GM12878 (cell line): ENCODE measurements at regions not wholly inside any gene's neighbourhood (a gene's known extent, or its start where the extent isn't known, plus 50 kb on each side); places are given as distances from the start of the nearest gene placed in this dataset.

Experiments
- ATAC-seq: fragments of 200-7000 bp; cut with Tn5 transposase; 3 replicates; pipeline ENCODE4 v1.9.1; 2020; ENCODE audit warnings: mild to moderate bottlenecking, moderate library complexity
- BruUV-seq: library from RNA; stranded (reverse); fragments of 400-500 nt; replicated peaks from 2 replicates; lab custom pipeline; 2021; lab: Mats Ljungman, UMichigan
- CTCF ChIA-PET: fragments of 300-600 bp; sonication (Branson Sonifier 250); formaldehyde crosslinking; extraction: SDS; loops from one replicate; lab custom pipeline; 2021; ENCODE audit warnings: inconsistent platforms; lab: Yijun Ruan, JAX
- POLR2A ChIA-PET: fragments of 350-600 bp; formaldehyde crosslinking; extraction: SDS; loops from one replicate; lab custom pipeline; 2021; ENCODE audit warnings: inconsistent platforms; lab: Charles Lee
- RAD21 ChIA-PET: fragments of 300-600 bp; sonication (Branson Sonifier 250); formaldehyde crosslinking; loops from one replicate; lab custom pipeline; 2023; ENCODE audit warnings: antibody characterized with exemption; ENCODE audit not compliant: unreplicated experiment; lab: Charles Lee
- SMC1A ChIA-PET: fragments of 300-600 bp; sonication (Branson Sonifier 250); formaldehyde crosslinking; loops from one replicate; lab custom pipeline; 2023; ENCODE audit not compliant: unreplicated experiment, uncharacterized antibody; lab: Charles Lee
- DNase-seq: peaks from one replicate; pipeline ENCODE4 v3.0.0-alpha.2; 2011; ENCODE audit warnings: low read depth, low spot score
- FAIRE-seq: peaks from 3 replicates; lab custom pipeline; 2011; peaks lifted over from hg19 to GRCh38; lab: Jason Lieb, UNC
- H2AFZ ChIP-seq: 2 replicates; pipeline ENCODE4 v1.6.0; 2011; ENCODE audit warnings: low read depth, low read length, control low read depth; ENCODE audit not compliant: control insufficient read depth
- H3K27ac ChIP-seq: 2 replicates; pipeline ENCODE4 v1.5.1; 2011; ENCODE audit warnings: control low read depth; ENCODE audit not compliant: control insufficient read depth, insufficient read depth
- H3K27me3 ChIP-seq, 2 experiments: replicated peaks in 1 of 2; 2 replicates each; pipeline versions ENCODE4 v1.6.0 to v1.6.1; 2011; ENCODE audit warnings: low read length in 1 of 2; ENCODE audit not compliant: control insufficient read depth in 2 of 2, insufficient read depth in 2 of 2
- H3K36me3 ChIP-seq, 2 experiments: 2 replicates each; pipeline ENCODE4 v1.5.1; 2011; ENCODE audit warnings: low read length in 1 of 2; ENCODE audit not compliant: control insufficient read depth in 2 of 2, insufficient read depth in 2 of 2
- H3K4me1 ChIP-seq: 2 replicates; pipeline ENCODE4 v1.6.1; 2011; ENCODE audit warnings: mild to moderate bottlenecking, low read length, moderate library complexity, mixed read lengths; ENCODE audit not compliant: control insufficient read depth, insufficient read depth
- H3K4me2 ChIP-seq: 2 replicates; pipeline ENCODE4 v1.6.0; 2011; ENCODE audit warnings: control low read depth; ENCODE audit not compliant: control insufficient read depth, insufficient read depth
- H3K4me3 ChIP-seq: fragments of 200-600 bp; sonication (generic); 2 replicates; pipeline ENCODE4 v1.5.1; 2016
- H3K79me2 ChIP-seq: 2 replicates; pipeline ENCODE4 v1.6.0; 2011; ENCODE audit warnings: low read length; ENCODE audit not compliant: control insufficient read depth, insufficient read depth
- H3K9ac ChIP-seq: 2 replicates; pipeline ENCODE4 v1.8.0; 2011; ENCODE audit warnings: low read length, control low read depth, mixed read lengths; ENCODE audit not compliant: control insufficient read depth, insufficient read depth
- H3K9me3 ChIP-seq: replicated peaks from 3 replicates; pipeline ENCODE4 v1.5.1; 2011; ENCODE audit warnings: mild to moderate bottlenecking, low read length; ENCODE audit not compliant: control insufficient read depth, insufficient read depth
- H4K20me1 ChIP-seq: 2 replicates; pipeline ENCODE4 v1.6.0; 2011; ENCODE audit not compliant: control insufficient read depth, insufficient read depth
- EZH2 ChIP-seq: IDR thresholded peaks from 2 replicates; pipeline ENCODE4 v1.6.1; 2012; ENCODE audit warnings: low read depth, mild to moderate bottlenecking, control low read depth, inconsistent platforms, low read length, borderline replicate concordance; ENCODE audit not compliant: control insufficient read depth
- NR2C1 ChIP-seq: fragments of 450-650 bp; IDR thresholded peaks from 2 replicates; pipeline ENCODE4 v1.6.1; 2017; ENCODE audit warnings: antibody characterized with exemption, mild to moderate bottlenecking, moderate library complexity
- RB1 ChIP-seq: fragments of 450-650 bp; formaldehyde crosslinking; IDR thresholded peaks from 2 replicates; pipeline ENCODE4 v1.6.1; 2017; ENCODE audit warnings: mild to moderate bottlenecking, borderline replicate concordance
- TARDBP ChIP-seq: IDR thresholded peaks from 2 replicates; pipeline ENCODE4 v1.6.1; 2016; ENCODE audit warnings: borderline replicate concordance
- WRNIP1 ChIP-seq: IDR thresholded peaks from 2 replicates; pipeline ENCODE4 v1.6.1; 2011; ENCODE audit warnings: low read depth, low read length, improper control_type of control experiment, borderline replicate concordance
- WGBS: methylation state at CpG from one replicate; pipeline ENCODE4 v1.1.6; 2016; ENCODE audit warnings: low lambda C conversion rate; ENCODE audit not compliant: insufficient replicate concordance, insufficient coverage; ENCODE audit errors: missing lambda C conversion rate; 5-methylcytosine and 5-hydroxymethylcytosine counted together
- in situ Hi-C: fragments of 300-500 bp; cut with MboI; formaldehyde crosslinking; loops from 9 replicates; pipeline ENCODE4 v1.14.3; 2018; ENCODE audit warnings: mixed read lengths
- intact Hi-C: fragments of 100-400 bp; cut with micrococcal nuclease; formaldehyde crosslinking; loops from one replicate; pipeline ENCODE4 v1.14.2; 2022; ENCODE audit not compliant: unreplicated experiment
- TF ChIP-seq, protein P1 (sequence below): fragments of 450-650 bp; IDR thresholded peaks from 2 replicates; pipeline ENCODE4 v1.6.1; 2017; ENCODE audit warnings: mild to moderate bottlenecking, moderate library complexity

DNA sequence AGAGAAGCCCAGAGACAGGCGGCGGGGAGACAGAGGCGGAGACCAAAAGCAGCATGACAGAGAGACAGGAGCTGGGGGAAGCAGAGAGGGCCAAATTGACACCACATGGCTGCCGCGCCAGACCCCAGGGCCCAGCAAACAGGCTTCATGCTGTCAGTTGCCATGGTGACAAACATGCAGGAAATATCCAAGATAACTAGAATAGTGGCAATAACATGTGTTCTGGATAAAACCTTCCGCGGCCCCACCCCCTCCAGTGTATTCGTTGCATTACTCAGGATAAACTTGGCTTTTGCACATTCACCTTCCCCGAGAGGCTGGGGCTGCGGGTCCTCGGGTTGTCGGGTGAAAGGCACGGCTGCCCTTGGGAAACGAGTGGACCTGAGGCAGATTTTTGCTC lies 49.9 kb upstream of the CDON start:
- Histone ChIP-seq H3K4me1 (peaks cover 5% of the 10 kb centered on the region), H3K4me2 (no peak overlapping the region)
- no peak for DNase-seq
- no TSS peak for BruUV-seq
- TF ChIP-seq, protein P1, sequence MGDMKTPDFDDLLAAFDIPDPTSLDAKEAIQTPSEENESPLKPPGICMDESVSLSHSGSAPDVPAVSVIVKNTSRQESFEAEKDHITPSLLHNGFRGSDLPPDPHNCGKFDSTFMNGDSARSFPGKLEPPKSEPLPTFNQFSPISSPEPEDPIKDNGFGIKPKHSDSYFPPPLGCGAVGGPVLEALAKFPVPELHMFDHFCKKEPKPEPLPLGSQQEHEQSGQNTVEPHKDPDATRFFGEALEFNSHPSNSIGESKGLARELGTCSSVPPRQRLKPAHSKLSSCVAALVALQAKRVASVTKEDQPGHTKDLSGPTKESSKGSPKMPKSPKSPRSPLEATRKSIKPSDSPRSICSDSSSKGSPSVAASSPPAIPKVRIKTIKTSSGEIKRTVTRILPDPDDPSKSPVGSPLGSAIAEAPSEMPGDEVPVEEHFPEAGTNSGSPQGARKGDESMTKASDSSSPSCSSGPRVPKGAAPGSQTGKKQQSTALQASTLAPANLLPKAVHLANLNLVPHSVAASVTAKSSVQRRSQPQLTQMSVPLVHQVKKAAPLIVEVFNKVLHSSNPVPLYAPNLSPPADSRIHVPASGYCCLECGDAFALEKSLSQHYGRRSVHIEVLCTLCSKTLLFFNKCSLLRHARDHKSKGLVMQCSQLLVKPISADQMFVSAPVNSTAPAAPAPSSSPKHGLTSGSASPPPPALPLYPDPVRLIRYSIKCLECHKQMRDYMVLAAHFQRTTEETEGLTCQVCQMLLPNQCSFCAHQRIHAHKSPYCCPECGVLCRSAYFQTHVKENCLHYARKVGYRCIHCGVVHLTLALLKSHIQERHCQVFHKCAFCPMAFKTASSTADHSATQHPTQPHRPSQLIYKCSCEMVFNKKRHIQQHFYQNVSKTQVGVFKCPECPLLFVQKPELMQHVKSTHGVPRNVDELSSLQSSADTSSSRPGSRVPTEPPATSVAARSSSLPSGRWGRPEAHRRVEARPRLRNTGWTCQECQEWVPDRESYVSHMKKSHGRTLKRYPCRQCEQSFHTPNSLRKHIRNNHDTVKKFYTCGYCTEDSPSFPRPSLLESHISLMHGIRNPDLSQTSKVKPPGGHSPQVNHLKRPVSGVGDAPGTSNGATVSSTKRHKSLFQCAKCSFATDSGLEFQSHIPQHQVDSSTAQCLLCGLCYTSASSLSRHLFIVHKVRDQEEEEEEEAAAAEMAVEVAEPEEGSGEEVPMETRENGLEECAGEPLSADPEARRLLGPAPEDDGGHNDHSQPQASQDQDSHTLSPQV = no peak
- no peak for TF ChIP-seq WRNIP1
- TF ChIP-seq TARDBP = no peak
- no peak for TF ChIP-seq RB1
- no peak for TF ChIP-seq NR2C1
- TF ChIP-seq EZH2 = no peak
- TF ChIP-seq, all 136 proteins: peak for 0
- no peaks in the 10 kb centered on the region for H3K9me3 ChIP-seq
- no peaks in the 10 kb centered on the region for H3K36me3 ChIP-seq
- ATAC-seq = no peak
- no peak overlapping the region for H3K27ac ChIP-seq
- in situ Hi-C loops (no loop called here), intact Hi-C loops (no loop called here)
- no peak overlapping the region for H2AFZ ChIP-seq
- no peak for FAIRE-seq
- H3K79me2 ChIP-seq = no peaks in the 10 kb centered on the region
- ChIA-PET POLR2A (no interaction called here), CTCF (no interaction called here), SMC1A (no interaction called here), RAD21 (no interaction called here)
- H4K20me1 ChIP-seq = no peaks in the 10 kb centered on the region
- 54% methylated on average over 14 of the region's 14 CpGs for WGBS
- H3K9ac ChIP-seq = no peak overlapping the region
- no peaks in the 10 kb centered on the region; a peak in 1 of 4 replicates for H3K27me3 ChIP-seq
- no peak overlapping the region for H3K4me3 ChIP-seq
